SK-N-SH (cell line): ENCODE measurements at regions not wholly inside any gene's neighbourhood (a gene's known extent, or its start where the extent isn't known, plus 50 kb on each side); places are given as distances from the start of the nearest gene placed in this dataset.

ENCODE experiments used
- CTCF ChIA-PET: fragments of 300-600, 350-600 bp; formaldehyde crosslinking; extraction: SDS; loops from one replicate; lab custom pipeline; 2021; lab: Yijun Ruan, JAX
- POLR2A ChIA-PET: fragments of 350-600 bp; sonication (Branson Sonifier 250); formaldehyde crosslinking; extraction: SDS; loops from one replicate; lab custom pipeline; 2020; ENCODE audit warnings: antibody characterized with exemption, inconsistent platforms; lab: Yijun Ruan, JAX
- DNase-seq: peaks from one replicate; pipeline ENCODE4 v3.0.0; 2012
- H2AFZ ChIP-seq: fragments of 200-600 bp; sonication (generic); 2 replicates; pipeline ENCODE4 v1.8.1; 2016; ENCODE audit warnings: antibody characterized with exemption, mild to moderate bottlenecking, low read depth
- H3F3A ChIP-seq: fragments of 200-600 bp; sonication (generic); replicated peaks from 2 replicates; pipeline ENCODE3; 2016; ENCODE audit warnings: antibody characterized with exemption, mild to moderate bottlenecking; ENCODE audit not compliant: insufficient read depth
- H3K27ac ChIP-seq, 2 experiments: fragments of 200-500 bp in 1 of 2; fragments of 200-600 bp in 1 of 2; sonication (Bioruptor generic) in 1 of 2; sonication (generic), shearing (Covaris generic) in 1 of 2; 2 replicates each; pipeline versions ENCODE4 v1.5.1 to v1.6.1; 2014 to 2016; ENCODE audit warnings: low read depth in 2 of 2, inconsistent platforms in 1 of 2, low read length in 1 of 2, mild to moderate bottlenecking in 1 of 2, mixed read lengths in 1 of 2
- H3K27me3 ChIP-seq: fragments of 200-600 bp; sonication (generic), shearing (Covaris generic); 2 replicates; pipeline ENCODE4 v1.6.1; 2016; ENCODE audit warnings: mixed run types; ENCODE audit not compliant: insufficient read depth
- H3K36me3 ChIP-seq, 2 experiments: fragments of 200-500 bp in 1 of 2; fragments of 200-600 bp in 1 of 2; sonication (Bioruptor generic) in 1 of 2; sonication (generic) in 1 of 2; replicated peaks in 1 of 2; 2 replicates each; pipeline versions ENCODE3 to v1.5.1; 2014 to 2016; ENCODE audit warnings: low read length in 1 of 2, mild to moderate bottlenecking in 1 of 2; ENCODE audit not compliant: insufficient read depth in 2 of 2, control insufficient read depth in 1 of 2
- H3K4me1 ChIP-seq, 2 experiments: fragments of 200-500 bp in 1 of 2; fragments of 200-600 bp in 1 of 2; sonication (Bioruptor generic) in 1 of 2; sonication (generic), shearing (Covaris generic) in 1 of 2; 2 replicates each; pipeline versions ENCODE4 v1.5.1 to v1.6.1; 2014 to 2016; ENCODE audit warnings: low read depth in 1 of 2, low read length in 1 of 2, mixed run types in 1 of 2; ENCODE audit not compliant: insufficient read depth in 2 of 2, control insufficient read depth in 1 of 2
- H3K4me2 ChIP-seq: fragments of 200-600 bp; sonication (generic), shearing (Covaris generic); 2 replicates; pipeline ENCODE4 v1.6.1; 2017; ENCODE audit warnings: mixed run types
- H3K4me3 ChIP-seq, 2 experiments: fragments of 200-500 bp in 1 of 2; fragments of 200-600 bp in 1 of 2; sonication (Bioruptor generic) in 1 of 2; sonication (generic), shearing (Covaris generic) in 1 of 2; 2 replicates each; pipeline versions ENCODE4 v1.5.1 to v1.8.1; 2014 to 2016; ENCODE audit warnings: low read depth in 2 of 2, inconsistent platforms in 1 of 2, low read length in 1 of 2, mild to moderate bottlenecking in 1 of 2, mixed read lengths in 1 of 2, moderate library complexity in 1 of 2
- H3K79me2 ChIP-seq: fragments of 200-600 bp; sonication (generic); 2 replicates; pipeline ENCODE4 v1.8.1; 2017; ENCODE audit warnings: mild to moderate bottlenecking; ENCODE audit not compliant: insufficient read depth
- H3K9ac ChIP-seq: fragments of 200-600 bp; sonication (generic); 2 replicates; pipeline ENCODE4 v1.6.1; 2017; ENCODE audit warnings: mixed run types
- H3K9me2 ChIP-seq: fragments of 200-600 bp; sonication (generic); 2 replicates; pipeline ENCODE4 v1.6.1; 2017; ENCODE audit warnings: mixed run types
- H3K9me3 ChIP-seq: fragments of 200-600 bp; sonication (generic); 2 replicates; pipeline ENCODE4 v1.6.1; 2017; ENCODE audit warnings: mixed run types, mild to moderate bottlenecking, moderate library complexity
- H4K20me1 ChIP-seq: fragments of 200-600 bp; sonication (generic); 2 replicates; pipeline ENCODE4 v1.6.1; 2017; ENCODE audit warnings: mild to moderate bottlenecking, mixed run types; ENCODE audit not compliant: insufficient read depth
- CHD2 ChIP-seq: fragments of 150-350 bp; IDR thresholded peaks from 2 replicates; pipeline ENCODE4 v1.6.1; 2018; ENCODE audit warnings: low read length; ENCODE audit not compliant: partially characterized antibody
- EP300 ChIP-seq, 2 experiments: IDR thresholded peaks; 2 replicates each; pipeline versions ENCODE4 v1.4.0 to v1.6.1; 2012; ENCODE audit warnings: borderline replicate concordance in 1 of 2, low read depth in 1 of 2, low read length in 1 of 2
- FOXJ3 ChIP-seq: sonication (generic); formaldehyde crosslinking; IDR thresholded peaks from 2 replicates; pipeline ENCODE4 v1.5.1; 2020; ENCODE audit warnings: mild to moderate bottlenecking, missing genetic modification reagents
- FOXM1 ChIP-seq: IDR thresholded peaks from 2 replicates; pipeline ENCODE4 v1.4.0; 2012; ENCODE audit warnings: low read depth, mild to moderate bottlenecking
- GABPA ChIP-seq: IDR thresholded peaks from 2 replicates; pipeline ENCODE4 v1.4.0; 2012; ENCODE audit warnings: low read depth, mild to moderate bottlenecking
- MXI1 ChIP-seq: IDR thresholded peaks from 2 replicates; pipeline ENCODE4 v1.6.1; 2012; ENCODE audit warnings: mild to moderate bottlenecking, low read depth, low read length, improper control_type of control experiment
- POLR2AphosphoS5 ChIP-seq: IDR thresholded peaks from 2 replicates; pipeline ENCODE4 v1.6.1; 2012; ENCODE audit warnings: low read depth, low read length
- RAD21 ChIP-seq: IDR thresholded peaks from 2 replicates; pipeline ENCODE4 v1.6.1; 2012; ENCODE audit warnings: mild to moderate bottlenecking, low read length
- RCOR1 ChIP-seq: fragments of 150-350 bp; IDR thresholded peaks from 2 replicates; pipeline ENCODE4 v1.6.1; 2017; ENCODE audit warnings: antibody characterized with exemption, low read length
- REST ChIP-seq: IDR thresholded peaks from 2 replicates; pipeline ENCODE4 v1.6.1; 2012; ENCODE audit warnings: mild to moderate bottlenecking, low read depth, low read length, moderate library complexity
- TAF1 ChIP-seq: IDR thresholded peaks from 2 replicates; pipeline ENCODE4 v1.6.1; 2012; ENCODE audit warnings: low read depth, mild to moderate bottlenecking, low read length, moderate library complexity, borderline replicate concordance
- TEAD4 ChIP-seq: IDR thresholded peaks from 2 replicates; pipeline ENCODE4 v1.4.0; 2012; ENCODE audit warnings: mild to moderate bottlenecking, borderline replicate concordance; ENCODE audit not compliant: insufficient read depth
- YY1 ChIP-seq: IDR thresholded peaks from 2 replicates; pipeline ENCODE4 v1.4.0; 2012; ENCODE audit warnings: low read depth, mild to moderate bottlenecking
- WGBS: methylation state at CpG from one replicate; pipeline ENCODE4 v1.1.6; 2017; ENCODE audit warnings: low lambda C conversion rate; 5-methylcytosine and 5-hydroxymethylcytosine counted together
- TF ChIP-seq, protein P1 (sequence below): fragments of 150-350 bp; IDR thresholded peaks from 2 replicates; pipeline ENCODE4 v1.6.1; 2016; ENCODE audit warnings: mild to moderate bottlenecking, low read depth, low read length
- TF ChIP-seq, protein P2 (sequence below): IDR thresholded peaks from 2 replicates; pipeline ENCODE4 v1.4.0; 2012; ENCODE audit warnings: low read depth, borderline replicate concordance
- TF ChIP-seq, protein P3 (sequence below): fragments of 150-350 bp; IDR thresholded peaks from 2 replicates; pipeline ENCODE4 v1.6.1; 2017; ENCODE audit warnings: antibody characterized with exemption, low read length, low read depth, borderline replicate concordance
- TF ChIP-seq, protein P4 (sequence below): fragments of 200-600 bp; sonication (generic); IDR thresholded peaks from 2 replicates; pipeline ENCODE4 v1.6.1; 2017; ENCODE audit warnings: antibody characterized with exemption, mild to moderate bottlenecking, moderate library complexity

DNA sequence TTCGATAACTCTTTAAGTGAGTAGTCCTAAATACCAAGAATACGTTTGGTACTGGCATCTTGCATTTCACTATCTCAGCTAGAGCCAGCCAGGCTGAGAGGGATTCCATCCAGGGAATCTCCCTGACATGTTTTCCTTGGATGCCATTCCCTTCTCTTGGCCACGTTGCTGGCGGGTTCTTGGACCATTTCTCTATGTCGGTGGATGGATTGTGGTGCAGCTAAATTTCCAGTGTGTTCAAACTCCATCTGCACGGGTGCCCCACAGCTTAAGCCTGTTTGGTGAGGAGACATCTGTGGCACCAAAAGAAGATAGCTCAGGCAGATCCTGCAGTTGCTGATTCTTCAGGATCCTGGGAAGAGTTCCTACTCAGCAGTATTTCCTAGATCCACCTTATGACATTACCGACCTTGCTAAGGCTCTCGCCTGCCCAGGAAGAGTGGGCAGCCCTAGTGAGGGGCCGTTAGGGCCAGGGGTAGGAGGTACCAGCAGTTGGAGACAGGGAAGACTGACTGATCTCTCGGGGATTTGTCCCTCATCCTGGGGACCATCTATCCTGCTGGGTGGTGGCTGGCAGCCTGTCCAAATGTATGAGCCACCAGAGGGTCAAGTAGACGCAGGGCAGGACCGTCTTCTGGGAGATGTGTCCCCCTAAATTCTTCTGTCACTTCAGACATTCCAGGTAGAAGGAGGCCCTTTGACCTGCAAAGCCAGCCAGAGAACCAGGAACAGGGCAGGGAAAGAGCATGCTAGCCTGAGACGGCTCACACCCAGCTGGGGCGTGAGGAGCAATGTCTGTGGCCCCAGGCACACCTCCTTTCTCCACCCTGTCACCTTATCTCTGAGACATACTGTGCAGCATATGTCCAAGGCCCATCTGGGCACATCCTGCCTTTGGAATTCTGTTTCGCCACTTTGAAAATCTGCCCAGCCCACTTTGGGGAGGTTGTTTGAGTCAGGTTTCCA lies 72.6 kb upstream of the CAPRIN2 start:
- H3K27ac ChIP-seq: no peak overlapping the region
- ChIA-PET POLR2A (no interaction called here), CTCF (interaction anchor here (1.2 kb wide), 1 partner anchor 20 kb away, joined by 3 read pairs; no protein-coding TSS in a partner anchor)
- 57% methylated on average over 13 of the region's 15 CpGs for WGBS
- H3K9me2 ChIP-seq: no peaks in the 10 kb centered on the region
- no peaks in the 10 kb centered on the region for H3F3A ChIP-seq
- H3K9ac ChIP-seq: no peak overlapping the region
- H3K9me3 ChIP-seq: no peaks in the 10 kb centered on the region
- H2AFZ ChIP-seq: no peak overlapping the region
- H4K20me1 ChIP-seq: no peaks in the 10 kb centered on the region
- H3K4me1 ChIP-seq: no peaks in the 10 kb centered on the region
- no peak for TF ChIP-seq GABPA
- no peak for TF ChIP-seq TAF1
- TF ChIP-seq RCOR1: no peak
- no peak for TF ChIP-seq YY1
- TF ChIP-seq, protein P1, sequence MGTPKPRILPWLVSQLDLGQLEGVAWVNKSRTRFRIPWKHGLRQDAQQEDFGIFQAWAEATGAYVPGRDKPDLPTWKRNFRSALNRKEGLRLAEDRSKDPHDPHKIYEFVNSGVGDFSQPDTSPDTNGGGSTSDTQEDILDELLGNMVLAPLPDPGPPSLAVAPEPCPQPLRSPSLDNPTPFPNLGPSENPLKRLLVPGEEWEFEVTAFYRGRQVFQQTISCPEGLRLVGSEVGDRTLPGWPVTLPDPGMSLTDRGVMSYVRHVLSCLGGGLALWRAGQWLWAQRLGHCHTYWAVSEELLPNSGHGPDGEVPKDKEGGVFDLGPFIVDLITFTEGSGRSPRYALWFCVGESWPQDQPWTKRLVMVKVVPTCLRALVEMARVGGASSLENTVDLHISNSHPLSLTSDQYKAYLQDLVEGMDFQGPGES: no peak
- TF ChIP-seq TEAD4: no peak
- TF ChIP-seq POLR2AphosphoS5: no peak
- TF ChIP-seq, protein P2, sequence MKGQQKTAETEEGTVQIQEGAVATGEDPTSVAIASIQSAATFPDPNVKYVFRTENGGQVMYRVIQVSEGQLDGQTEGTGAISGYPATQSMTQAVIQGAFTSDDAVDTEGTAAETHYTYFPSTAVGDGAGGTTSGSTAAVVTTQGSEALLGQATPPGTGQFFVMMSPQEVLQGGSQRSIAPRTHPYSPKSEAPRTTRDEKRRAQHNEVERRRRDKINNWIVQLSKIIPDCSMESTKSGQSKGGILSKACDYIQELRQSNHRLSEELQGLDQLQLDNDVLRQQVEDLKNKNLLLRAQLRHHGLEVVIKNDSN: no peak
- TF ChIP-seq, protein P3, sequence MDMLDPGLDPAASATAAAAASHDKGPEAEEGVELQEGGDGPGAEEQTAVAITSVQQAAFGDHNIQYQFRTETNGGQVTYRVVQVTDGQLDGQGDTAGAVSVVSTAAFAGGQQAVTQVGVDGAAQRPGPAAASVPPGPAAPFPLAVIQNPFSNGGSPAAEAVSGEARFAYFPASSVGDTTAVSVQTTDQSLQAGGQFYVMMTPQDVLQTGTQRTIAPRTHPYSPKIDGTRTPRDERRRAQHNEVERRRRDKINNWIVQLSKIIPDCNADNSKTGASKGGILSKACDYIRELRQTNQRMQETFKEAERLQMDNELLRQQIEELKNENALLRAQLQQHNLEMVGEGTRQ: no peak
- TF ChIP-seq, protein P4, sequence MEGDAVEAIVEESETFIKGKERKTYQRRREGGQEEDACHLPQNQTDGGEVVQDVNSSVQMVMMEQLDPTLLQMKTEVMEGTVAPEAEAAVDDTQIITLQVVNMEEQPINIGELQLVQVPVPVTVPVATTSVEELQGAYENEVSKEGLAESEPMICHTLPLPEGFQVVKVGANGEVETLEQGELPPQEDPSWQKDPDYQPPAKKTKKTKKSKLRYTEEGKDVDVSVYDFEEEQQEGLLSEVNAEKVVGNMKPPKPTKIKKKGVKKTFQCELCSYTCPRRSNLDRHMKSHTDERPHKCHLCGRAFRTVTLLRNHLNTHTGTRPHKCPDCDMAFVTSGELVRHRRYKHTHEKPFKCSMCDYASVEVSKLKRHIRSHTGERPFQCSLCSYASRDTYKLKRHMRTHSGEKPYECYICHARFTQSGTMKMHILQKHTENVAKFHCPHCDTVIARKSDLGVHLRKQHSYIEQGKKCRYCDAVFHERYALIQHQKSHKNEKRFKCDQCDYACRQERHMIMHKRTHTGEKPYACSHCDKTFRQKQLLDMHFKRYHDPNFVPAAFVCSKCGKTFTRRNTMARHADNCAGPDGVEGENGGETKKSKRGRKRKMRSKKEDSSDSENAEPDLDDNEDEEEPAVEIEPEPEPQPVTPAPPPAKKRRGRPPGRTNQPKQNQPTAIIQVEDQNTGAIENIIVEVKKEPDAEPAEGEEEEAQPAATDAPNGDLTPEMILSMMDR: no peak
- no peak for TF ChIP-seq CHD2
- TF ChIP-seq FOXJ3: no peak
- TF ChIP-seq FOXM1: no peak
- no peak for TF ChIP-seq MXI1
- TF ChIP-seq EP300 (IDR thresholded peaks at IDR 0.05; ENCODE audit: borderline replicate concordance in 1 of 2, low read depth in 1 of 2, low read length in 1 of 2): no peak
- TF ChIP-seq REST: no peak
- TF ChIP-seq RAD21: no peak
- no peak for DNase-seq
- H3K79me2 ChIP-seq: no peaks in the 10 kb centered on the region
- H3K4me2 ChIP-seq: no peak overlapping the region
- H3K4me3 ChIP-seq: no peak overlapping the region
- H3K27me3 ChIP-seq: no peaks in the 10 kb centered on the region; the same call in 1 of the 2 replicates
- H3K36me3 ChIP-seq: no peaks in the 10 kb centered on the region
